Upper lobe of right lung (tissue), 1 donor: ENCODE measurements at regions not wholly inside any gene's neighbourhood (a gene's known extent, or its start where the extent isn't known, plus 50 kb on each side); places are given as distances from the start of the nearest gene placed in this dataset.

Source experiments
- ATAC-seq: fragments of 200-7000 bp; cut with Tn5 transposase; one replicate; pipeline ENCODE4 v1.9.1; 2020; ENCODE audit warnings: mild to moderate bottlenecking, moderate library complexity
- DNase-seq: peaks from one replicate; pipeline ENCODE4 v3.0.0-alpha.2; 2020
- H3K27ac ChIP-seq: fragments of 200-600 bp; one replicate; pipeline ENCODE4 v1.8.0; 2022
- H3K27me3 ChIP-seq: fragments of 200-600 bp; one replicate; pipeline ENCODE4 v1.8.0; 2022; ENCODE audit warnings: mild to moderate bottlenecking
- H3K36me3 ChIP-seq: fragments of 200-600 bp; one replicate; pipeline ENCODE4 v1.8.0; 2022
- H3K4me1 ChIP-seq: fragments of 200-600 bp; one replicate; pipeline ENCODE4 v1.8.0; 2022
- H3K4me3 ChIP-seq: fragments of 200-600 bp; one replicate; pipeline ENCODE4 v1.8.0; 2022; ENCODE audit warnings: mild to moderate bottlenecking
- H3K9me3 ChIP-seq: fragments of 200-600 bp; one replicate; pipeline ENCODE4 v1.8.0; 2022
- CTCF ChIP-seq: fragments of 200-600 bp; IDR thresholded peaks from one replicate; pipeline ENCODE4 v1.8.0; 2022; ENCODE audit warnings: antibody characterized with exemption
- intact Hi-C: fragments of 100-400 bp; cut with DNase I; formaldehyde crosslinking; loops from one replicate; pipeline ENCODE4 v1.11.0; 2022
- donor health status: DM: no; HTN: yes; CAD: no; lungs with severe emphysema.

- no peak for ATAC-seq
These were observed 690.7 kb downstream of the TUSC7 start for GRCh38 chr3:117400303-117400702.

GRCh38 chr3:117404141-117404540, 694.6 kb downstream of the TUSC7 start:
- intact Hi-C loops = no loop called here
- Histone ChIP-seq H3K9me3 (no peaks in the 10 kb centered on the region), H3K4me1 (peaks cover 6% of the 10 kb centered on the region), H3K27ac (no peak overlapping the region), H3K27me3 (no peaks in the 10 kb centered on the region), H3K36me3 (no peaks in the 10 kb centered on the region), H3K4me3 (no peak overlapping the region)
- TF ChIP-seq CTCF = no peak
- ATAC-seq = no peak
- no peak for DNase-seq

More at GRCh38 chr3:117400303-117400702, 690.7 kb downstream of the TUSC7 start:
- peaks cover 6% of the 10 kb centered on the region for H3K4me1 ChIP-seq
- no peak overlapping the region for H3K27ac ChIP-seq
- intact Hi-C loops = no loop called here
- no peak for TF ChIP-seq CTCF
- H3K9me3 ChIP-seq = no peaks in the 10 kb centered on the region
- H3K27me3 ChIP-seq = no peaks in the 10 kb centered on the region
- DNase-seq = no peak
- no peak overlapping the region for H3K4me3 ChIP-seq
- no peaks in the 10 kb centered on the region for H3K36me3 ChIP-seq

- Histone ChIP-seq H3K27me3 (no peaks in the 10 kb centered on the region), H3K4me3 (no peak overlapping the region), H3K27ac (no peak overlapping the region), H3K4me1 (peaks cover 6% of the 10 kb centered on the region), H3K9me3 (no peaks in the 10 kb centered on the region), H3K36me3 (no peaks in the 10 kb centered on the region)
- TF ChIP-seq CTCF = no peak
- no peak for DNase-seq
- ATAC-seq = no peak
- intact Hi-C loops = no loop called here
These were observed 695.2 kb downstream of the TUSC7 start for GRCh38 chr3:117404730-117405129.

- no peak for TF ChIP-seq CTCF
- intact Hi-C loops = no loop called here
- Histone ChIP-seq H3K36me3 (no peaks in the 10 kb centered on the region), H3K27ac (no peak overlapping the region), H3K27me3 (no peaks in the 10 kb centered on the region), H3K4me1 (peaks cover 6% of the 10 kb centered on the region), H3K4me3 (no peak overlapping the region), H3K9me3 (no peaks in the 10 kb centered on the region)
- ATAC-seq (no peak), DNase-seq (no peak)
These were observed 695.8 kb downstream of the TUSC7 start for GRCh38 chr3:117405359-117405758.

- peaks cover 6% of the 10 kb centered on the region for H3K4me1 ChIP-seq
- intact Hi-C loops = no loop called here
- no peaks in the 10 kb centered on the region for H3K9me3 ChIP-seq
- no peaks in the 10 kb centered on the region for H3K36me3 ChIP-seq
- no peaks in the 10 kb centered on the region for H3K27me3 ChIP-seq
- no peak for TF ChIP-seq CTCF
- ATAC-seq = peak; percentile 57
- no peak overlapping the region for H3K4me3 ChIP-seq
- DNase-seq = no peak
- H3K27ac ChIP-seq = no peak overlapping the region
These were observed 697.7 kb downstream of the TUSC7 start for GRCh38 chr3:117407317-117407716.

GRCh38 chr3:117408811-117409210, 699.2 kb downstream of the TUSC7 start:
- intact Hi-C loops = no loop called here
- Histone ChIP-seq H3K36me3 (no peaks in the 10 kb centered on the region), H3K9me3 (no peaks in the 10 kb centered on the region), H3K4me3 (no peak overlapping the region), H3K27ac (no peak overlapping the region), H3K27me3 (no peaks in the 10 kb centered on the region), H3K4me1 (peaks cover 6% of the 10 kb centered on the region)
- DNase-seq = no peak
- ATAC-seq = no peak
- TF ChIP-seq CTCF = no peak
